ENCODE measurements at regions not wholly inside any gene's neighbourhood (a gene's known extent, or its start where the extent isn't known, plus 50 kb on each side); places are given as distances from the start of the nearest gene placed in this dataset.

DNA sequence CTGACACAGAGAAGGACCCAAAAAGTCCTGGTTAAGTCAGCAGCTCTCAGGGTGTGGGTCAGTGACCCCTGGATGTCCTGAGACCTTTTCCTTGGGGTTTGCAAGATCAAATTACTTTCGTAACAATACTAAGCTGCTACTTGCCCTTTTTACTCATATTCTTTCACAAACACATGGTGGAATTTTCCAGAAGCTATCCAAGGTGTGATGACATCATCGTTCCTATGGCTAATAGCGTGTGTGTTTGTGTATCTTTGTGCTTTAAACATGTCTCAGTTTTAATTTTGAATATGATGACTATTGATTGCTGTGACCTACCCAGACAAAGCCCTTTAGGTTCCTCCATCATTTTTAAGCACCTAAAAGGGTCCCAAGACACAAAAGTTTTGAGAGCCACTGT lies 176.2 kb downstream of the PHETA1 start:
- H3K9me3 Mint-ChIP-seq = no peaks in the 10 kb centered on the region
- no peaks in the 10 kb centered on the region for H3K36me3 Mint-ChIP-seq (ENCODE audit: insufficient read depth in 2 of 2)
- no peaks in the 10 kb centered on the region for H3K4me1 Mint-ChIP-seq (ENCODE audit: low read depth)
- no peaks in the 10 kb centered on the region for H3K27me3 Mint-ChIP-seq (ENCODE audit: low read depth)
- no peak overlapping the region for H3K27ac Mint-ChIP-seq
- DNase-seq (no peak), ATAC-seq (replicated peaks in 1 of 2) (no peak)
- no peak overlapping the region for H3K4me3 Mint-ChIP-seq

- Mint-ChIP-seq H3K4me1 (ENCODE audit: low read depth) (no peaks in the 10 kb centered on the region), H3K4me3 (no peak overlapping the region), H3K9me3 (no peaks in the 10 kb centered on the region), H3K36me3 (ENCODE audit: insufficient read depth in 2 of 2) (no peaks in the 10 kb centered on the region), H3K27me3 (ENCODE audit: low read depth) (no peaks in the 10 kb centered on the region), H3K27ac (no peak overlapping the region)
- ATAC-seq (replicated peaks in 1 of 2) = no peak
- DNase-seq = no peak
These were observed 178.0 kb downstream of the PHETA1 start for GRCh38 chr12:111190741-111191526.

DNA sequence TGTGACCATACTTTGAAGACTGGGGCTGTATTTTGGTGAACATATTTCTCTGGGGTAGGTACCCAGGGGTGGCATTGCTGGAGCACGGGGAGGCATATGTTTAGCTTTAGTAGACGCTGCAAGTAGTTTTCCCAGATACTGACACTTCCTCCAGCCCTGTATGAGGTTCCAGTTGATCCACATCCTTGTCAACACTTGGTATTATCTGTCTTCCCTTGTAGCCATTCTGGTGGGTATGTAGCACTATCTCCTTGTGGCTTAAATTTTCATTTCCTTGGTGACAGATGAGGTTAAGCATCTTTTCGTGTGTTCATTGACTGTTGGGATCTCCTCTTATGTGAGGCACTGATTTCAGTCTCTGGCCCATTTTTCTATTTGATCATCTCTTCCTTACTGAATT lies 179.1 kb downstream of the PHETA1 start:
- H3K27ac Mint-ChIP-seq = no peak overlapping the region
- DNase-seq = no peak
- no peak for ATAC-seq (replicated peaks in 1 of 2)
- H3K4me3 Mint-ChIP-seq = no peak overlapping the region
- H3K27me3 Mint-ChIP-seq (ENCODE audit: low read depth) = no peaks in the 10 kb centered on the region
- H3K36me3 Mint-ChIP-seq (ENCODE audit: insufficient read depth in 2 of 2) = no peaks in the 10 kb centered on the region
- H3K9me3 Mint-ChIP-seq = no peaks in the 10 kb centered on the region
- no peaks in the 10 kb centered on the region for H3K4me1 Mint-ChIP-seq (ENCODE audit: low read depth)

GRCh38 chr12:111188436-111188835 lies 180.5 kb downstream of the PHETA1 start:
- Mint-ChIP-seq H3K4me3 (no peak overlapping the region), H3K36me3 (ENCODE audit: insufficient read depth in 2 of 2) (no peaks in the 10 kb centered on the region), H3K4me1 (ENCODE audit: low read depth) (no peaks in the 10 kb centered on the region), H3K9me3 (no peaks in the 10 kb centered on the region), H3K27ac (no peak overlapping the region), H3K27me3 (ENCODE audit: low read depth) (no peaks in the 10 kb centered on the region)
- DNase-seq (no peak), ATAC-seq (replicated peaks in 1 of 2) (no peak)

DNA sequence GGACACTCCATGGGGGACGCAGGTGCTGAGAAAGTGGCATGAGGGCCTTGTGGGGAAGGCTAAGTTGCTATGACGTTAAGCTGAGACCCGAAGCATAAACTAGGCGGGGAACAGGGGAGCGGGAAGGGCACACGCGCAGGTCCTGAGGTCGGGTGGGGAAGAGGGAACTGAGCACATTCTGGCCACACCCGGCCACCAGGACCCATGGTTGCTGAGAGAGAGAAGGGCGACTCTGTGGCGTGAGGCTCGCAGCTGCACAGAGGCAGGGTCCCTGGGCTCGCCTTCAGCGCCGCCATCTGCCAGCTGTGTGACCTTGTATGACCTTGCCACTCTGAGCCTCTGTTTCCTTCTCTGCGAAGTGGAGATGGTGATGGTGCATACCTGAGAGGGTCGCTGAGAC lies 182.5 kb downstream of the PHETA1 start:
- no peaks in the 10 kb centered on the region for H3K36me3 Mint-ChIP-seq (ENCODE audit: insufficient read depth in 2 of 2)
- no peak overlapping the region for H3K27ac Mint-ChIP-seq
- H3K27me3 Mint-ChIP-seq (ENCODE audit: low read depth) = peaks cover 7% of the 10 kb centered on the region

DNA sequence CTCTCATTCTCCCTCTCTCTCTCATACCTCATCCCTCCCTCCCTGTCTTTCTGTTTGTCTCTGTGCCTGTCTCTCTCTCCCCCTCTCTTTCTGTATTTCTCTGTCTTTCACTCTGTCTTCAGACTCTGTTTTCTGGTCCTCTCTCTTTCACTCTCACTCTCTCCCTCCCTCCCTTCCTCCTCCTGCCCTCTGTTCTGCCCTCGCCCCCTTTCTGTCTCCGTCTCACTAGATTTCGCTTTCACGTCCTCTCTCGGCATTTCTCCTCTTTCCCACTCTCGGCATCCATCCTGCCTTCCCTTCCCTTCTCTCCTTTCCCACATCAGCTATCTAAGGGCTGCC lies 183.0 kb downstream of the PHETA1 start:
- Mint-ChIP-seq H3K4me3 (no peak overlapping the region), H3K27ac (no peak overlapping the region), H3K9me3 (no peaks in the 10 kb centered on the region), H3K27me3 (ENCODE audit: low read depth) (peaks cover 12% of the 10 kb centered on the region), H3K4me1 (ENCODE audit: low read depth) (no peaks in the 10 kb centered on the region), H3K36me3 (ENCODE audit: insufficient read depth in 2 of 2) (no peaks in the 10 kb centered on the region)
- no peak for ATAC-seq (replicated peaks in 1 of 2)
- no peak for DNase-seq

More for the DNA sequence above, 182.5 kb downstream of the PHETA1 start:
- Mint-ChIP-seq H3K4me3 (no peak overlapping the region), H3K4me1 (ENCODE audit: low read depth) (no peaks in the 10 kb centered on the region), H3K9me3 (no peaks in the 10 kb centered on the region)
- ATAC-seq (replicated peaks in 1 of 2) (no peak), DNase-seq (no peak)

GRCh38 chr12:111185206-111185888 lies 183.5 kb downstream of the PHETA1 start:
- no peaks in the 10 kb centered on the region for H3K4me1 Mint-ChIP-seq (ENCODE audit: low read depth)
- H3K9me3 Mint-ChIP-seq = no peaks in the 10 kb centered on the region
- peaks cover 17% of the 10 kb centered on the region for H3K27me3 Mint-ChIP-seq (ENCODE audit: low read depth)
- ATAC-seq (replicated peaks in 1 of 2) = no peak
- H3K4me3 Mint-ChIP-seq = no peak overlapping the region
- DNase-seq = no peak
- H3K27ac Mint-ChIP-seq = no peak overlapping the region
- H3K36me3 Mint-ChIP-seq (ENCODE audit: insufficient read depth in 2 of 2) = no peaks in the 10 kb centered on the region

- H3K4me3 Mint-ChIP-seq = no peak overlapping the region
- H3K9me3 Mint-ChIP-seq = no peaks in the 10 kb centered on the region
- H3K27me3 Mint-ChIP-seq (ENCODE audit: low read depth) = peaks cover 21% of the 10 kb centered on the region
- no peaks in the 10 kb centered on the region for H3K4me1 Mint-ChIP-seq (ENCODE audit: low read depth)
- no peaks in the 10 kb centered on the region for H3K36me3 Mint-ChIP-seq (ENCODE audit: insufficient read depth in 2 of 2)
- ATAC-seq (replicated peaks in 1 of 2) (no peak), DNase-seq (no peak)
- H3K27ac Mint-ChIP-seq = no peak overlapping the region
These were observed 184.7 kb downstream of the PHETA1 start for GRCh38 chr12:111184161-111184560.

DNA sequence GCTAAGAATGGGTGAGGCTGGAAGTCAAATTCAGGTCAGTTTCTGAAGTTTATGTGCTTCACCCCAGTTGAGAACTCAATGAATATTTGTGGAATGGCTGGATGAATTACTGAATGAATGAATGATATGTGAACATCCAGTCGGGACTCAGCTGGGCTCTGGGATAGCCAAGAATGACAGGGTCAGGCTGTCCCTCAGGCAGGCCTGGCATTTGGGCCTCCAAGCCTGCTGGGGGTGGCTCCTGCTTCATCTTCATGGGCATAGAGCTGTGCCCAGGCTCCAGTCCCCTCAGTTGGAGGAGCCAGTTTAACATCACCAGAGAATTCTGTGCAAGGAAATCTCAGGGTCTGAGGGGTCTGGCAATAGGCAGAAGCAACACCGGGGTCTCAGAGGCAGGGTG lies 185.8 kb downstream of the PHETA1 start:
- no peaks in the 10 kb centered on the region for H3K4me1 Mint-ChIP-seq (ENCODE audit: low read depth)
- DNase-seq (no peak), ATAC-seq (replicated peaks in 1 of 2) (no peak)
- no peaks in the 10 kb centered on the region for H3K36me3 Mint-ChIP-seq (ENCODE audit: insufficient read depth in 2 of 2)
- peaks cover 21% of the 10 kb centered on the region for H3K27me3 Mint-ChIP-seq (ENCODE audit: low read depth)
- no peaks in the 10 kb centered on the region for H3K9me3 Mint-ChIP-seq
- H3K27ac Mint-ChIP-seq = no peak overlapping the region
- no peak overlapping the region for H3K4me3 Mint-ChIP-seq

GRCh38 chr12:111182382-111182781 lies 186.5 kb downstream of the PHETA1 start:
- Mint-ChIP-seq H3K36me3 (ENCODE audit: insufficient read depth in 2 of 2) (no peaks in the 10 kb centered on the region), H3K9me3 (no peaks in the 10 kb centered on the region), H3K4me3 (no peak overlapping the region), H3K4me1 (ENCODE audit: low read depth) (no peaks in the 10 kb centered on the region), H3K27me3 (ENCODE audit: low read depth) (peaks cover 21% of the 10 kb centered on the region), H3K27ac (no peak overlapping the region)
- no peak for ATAC-seq (replicated peaks in 1 of 2)
- no peak for DNase-seq

- ATAC-seq (replicated peaks in 1 of 2) (no peak), DNase-seq (no peak)
- H3K36me3 Mint-ChIP-seq (ENCODE audit: insufficient read depth in 2 of 2) = no peaks in the 10 kb centered on the region
- H3K9me3 Mint-ChIP-seq = no peaks in the 10 kb centered on the region
- no peak overlapping the region for H3K4me3 Mint-ChIP-seq
- H3K27ac Mint-ChIP-seq = no peak overlapping the region
- no peaks in the 10 kb centered on the region for H3K4me1 Mint-ChIP-seq (ENCODE audit: low read depth)
- H3K27me3 Mint-ChIP-seq (ENCODE audit: low read depth) = peaks cover 21% of the 10 kb centered on the region
These were observed 187.7 kb downstream of the PHETA1 start for GRCh38 chr12:111181143-111181726.

DNA sequence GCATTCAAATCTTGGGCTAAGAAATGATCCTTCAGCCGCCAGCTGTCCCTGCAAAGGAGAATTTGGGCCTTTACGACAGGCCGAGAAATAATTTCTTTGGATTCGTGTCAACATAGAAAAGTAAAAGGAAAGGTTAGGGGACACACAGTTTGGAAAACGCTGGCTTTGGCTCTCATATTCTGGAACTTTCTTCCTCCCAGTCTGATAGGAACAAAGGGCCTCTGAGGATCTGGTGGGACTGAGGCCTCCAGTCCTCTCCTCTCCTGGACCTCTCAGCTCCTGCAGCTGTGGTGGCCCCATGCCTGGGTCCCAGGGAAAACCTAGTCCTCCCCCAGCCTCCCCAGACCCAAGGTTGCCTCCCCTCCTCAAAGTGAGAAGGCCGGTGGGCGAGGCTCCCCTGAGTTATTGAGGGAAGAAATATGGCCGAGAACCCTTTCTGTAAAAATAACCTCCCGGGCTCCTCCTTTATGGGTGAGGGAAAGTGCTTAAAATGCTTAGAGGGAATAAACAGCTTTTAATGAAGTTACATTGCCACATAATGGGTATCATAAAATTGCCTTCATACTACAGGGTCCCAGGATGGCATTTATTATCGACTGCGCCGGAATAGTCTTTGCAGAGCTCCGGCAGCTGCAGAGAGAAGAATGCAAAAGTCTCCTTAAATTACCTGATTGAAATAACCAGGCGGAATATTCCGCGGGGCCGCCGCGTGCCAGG lies 188.3 kb downstream of the PHETA1 start:
- Mint-ChIP-seq H3K36me3 (ENCODE audit: insufficient read depth in 2 of 2) (no peaks in the 10 kb centered on the region), H3K27me3 (ENCODE audit: low read depth) (peaks cover 21% of the 10 kb centered on the region), H3K4me3 (no peak overlapping the region), H3K4me1 (ENCODE audit: low read depth) (no peaks in the 10 kb centered on the region), H3K27ac (no peak overlapping the region), H3K9me3 (no peaks in the 10 kb centered on the region)
- no peak for ATAC-seq (replicated peaks in 1 of 2)
- DNase-seq = no peak

All from activated T-cell treated with anti-CD3 and anti-CD28 coated beads, Interleukin-2, amount 50 U/mL, for 72 hours (primary cell).